Hepatocyte (in vitro differentiated cells): ENCODE measurements at regions not wholly inside any gene's neighbourhood (a gene's known extent, or its start where the extent isn't known, plus 50 kb on each side); places are given as distances from the start of the nearest gene placed in this dataset.

Source experiments
- CTCF ChIP-seq: fragments of 200-600 bp; sonication (generic); IDR thresholded peaks from 2 replicates; pipeline ENCODE4 v1.5.1; 2016; ENCODE audit warnings: antibody characterized with exemption, mild to moderate bottlenecking; ENCODE audit not compliant: poor library complexity
- EZH2 ChIP-seq: fragments of 200-600 bp; sonication (generic); IDR thresholded peaks from 2 replicates; pipeline ENCODE4 v1.6.1; 2016; ENCODE audit warnings: antibody characterized with exemption, mild to moderate bottlenecking, borderline replicate concordance
- EZH2phosphoT487 ChIP-seq: fragments of 200-600 bp; sonication (generic); IDR thresholded peaks from one replicate; pipeline ENCODE4 v1.6.1; 2018; ENCODE audit warnings: antibody characterized with exemption, mild to moderate bottlenecking, low read depth, moderate library complexity; ENCODE audit not compliant: unreplicated experiment, severe bottlenecking

GRCh38 chr18:2354292-2354691, 217.0 kb downstream of the METTL4 start:
- no peak for TF ChIP-seq CTCF
- TF ChIP-seq EZH2: no peak
- no peak for TF ChIP-seq EZH2phosphoT487
